Fibroblast of the aortic adventitia (primary cell): ENCODE measurements at regions not wholly inside any gene's neighbourhood (a gene's known extent, or its start where the extent isn't known, plus 50 kb on each side); places are given as distances from the start of the nearest gene placed in this dataset.

ENCODE experiments used
- DNase-seq: peaks from one replicate; pipeline ENCODE4 v3.0.0-alpha.2; 2010; ENCODE audit warnings: low read depth
- H3K4me3 ChIP-seq: 2 replicates; pipeline ENCODE4 v1.5.1; 2011; ENCODE audit warnings: low read depth, mild to moderate bottlenecking, control low read depth, low read length, moderate library complexity
- TF ChIP-seq, protein P1 (sequence below): IDR thresholded peaks from 2 replicates; pipeline ENCODE4 v1.5.1; 2011; ENCODE audit warnings: mild to moderate bottlenecking, low read length, control low read depth, inconsistent platforms; ENCODE audit not compliant: insufficient read depth

DNA sequence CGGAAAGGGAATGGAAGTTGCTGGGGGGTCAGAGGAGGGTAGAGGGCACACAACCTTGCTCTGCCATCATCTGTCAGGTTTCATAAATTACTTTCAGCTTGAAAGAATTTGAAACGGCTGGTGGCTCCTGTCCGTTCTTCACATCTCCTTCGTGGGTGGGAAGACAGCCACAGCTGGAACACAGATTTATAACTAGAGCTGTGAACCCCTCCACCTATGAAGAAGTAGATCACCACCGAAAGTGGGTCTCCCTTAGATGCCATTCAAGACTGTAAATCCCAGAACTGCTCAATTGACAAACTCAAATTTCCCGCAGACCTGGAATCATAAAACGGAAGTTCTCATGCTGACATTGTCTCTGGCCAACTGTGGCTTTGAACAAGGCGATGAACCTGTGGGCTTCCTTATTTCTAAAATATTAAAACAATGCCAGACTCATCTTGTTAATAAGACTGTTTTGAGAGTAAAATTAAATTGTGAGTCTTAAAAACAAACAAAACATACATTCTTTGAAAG, 65.3 kb downstream of the BTBD3 start:
- TF ChIP-seq, protein P1, sequence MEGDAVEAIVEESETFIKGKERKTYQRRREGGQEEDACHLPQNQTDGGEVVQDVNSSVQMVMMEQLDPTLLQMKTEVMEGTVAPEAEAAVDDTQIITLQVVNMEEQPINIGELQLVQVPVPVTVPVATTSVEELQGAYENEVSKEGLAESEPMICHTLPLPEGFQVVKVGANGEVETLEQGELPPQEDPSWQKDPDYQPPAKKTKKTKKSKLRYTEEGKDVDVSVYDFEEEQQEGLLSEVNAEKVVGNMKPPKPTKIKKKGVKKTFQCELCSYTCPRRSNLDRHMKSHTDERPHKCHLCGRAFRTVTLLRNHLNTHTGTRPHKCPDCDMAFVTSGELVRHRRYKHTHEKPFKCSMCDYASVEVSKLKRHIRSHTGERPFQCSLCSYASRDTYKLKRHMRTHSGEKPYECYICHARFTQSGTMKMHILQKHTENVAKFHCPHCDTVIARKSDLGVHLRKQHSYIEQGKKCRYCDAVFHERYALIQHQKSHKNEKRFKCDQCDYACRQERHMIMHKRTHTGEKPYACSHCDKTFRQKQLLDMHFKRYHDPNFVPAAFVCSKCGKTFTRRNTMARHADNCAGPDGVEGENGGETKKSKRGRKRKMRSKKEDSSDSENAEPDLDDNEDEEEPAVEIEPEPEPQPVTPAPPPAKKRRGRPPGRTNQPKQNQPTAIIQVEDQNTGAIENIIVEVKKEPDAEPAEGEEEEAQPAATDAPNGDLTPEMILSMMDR = no peak
- no peak overlapping the region for H3K4me3 ChIP-seq
- DNase-seq = no peak

DNA sequence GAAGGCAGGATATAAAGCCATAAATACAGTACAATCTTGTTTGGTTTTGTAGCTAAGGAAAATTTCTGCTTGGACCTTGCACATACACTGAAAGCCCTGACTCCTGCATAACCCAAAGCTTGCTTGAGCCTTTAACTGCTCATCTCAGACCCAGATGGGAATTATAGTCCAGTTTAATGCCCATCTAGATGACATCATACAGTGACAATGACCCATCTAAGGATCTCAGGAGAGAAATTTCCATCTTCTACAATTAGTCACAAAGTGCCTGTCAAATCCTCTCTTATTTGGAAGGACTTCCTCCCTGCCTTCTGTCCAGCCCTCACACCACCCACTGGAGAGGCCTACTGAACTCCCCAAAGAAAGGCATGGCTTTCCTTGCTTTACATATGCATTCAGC, 69.3 kb downstream of the BTBD3 start:
- TF ChIP-seq, protein P1 = no peak
- no peak for DNase-seq
- H3K4me3 ChIP-seq = no peak overlapping the region

DNA sequence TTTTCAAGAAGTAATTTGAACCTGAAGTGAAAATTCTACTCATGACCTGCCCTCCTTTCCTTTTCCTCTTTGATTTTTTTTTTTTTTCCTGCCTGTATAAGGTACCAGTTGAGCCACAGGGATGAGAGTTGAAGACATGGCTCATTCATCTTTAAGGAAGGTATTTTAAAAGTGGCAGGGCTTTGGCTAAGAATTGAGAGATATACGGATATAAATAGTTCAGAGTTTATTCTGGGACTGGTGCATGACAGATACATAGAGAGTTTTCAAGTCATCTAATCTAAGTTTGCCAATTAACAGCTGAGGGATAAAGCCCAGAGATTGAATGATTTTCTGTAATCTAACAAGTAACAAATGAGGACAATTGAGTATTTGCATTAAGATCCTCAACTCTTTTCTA, 69.8 kb downstream of the BTBD3 start:
- H3K4me3 ChIP-seq = no peak overlapping the region
- TF ChIP-seq, protein P1 = no peak
- DNase-seq = no peak

DNA sequence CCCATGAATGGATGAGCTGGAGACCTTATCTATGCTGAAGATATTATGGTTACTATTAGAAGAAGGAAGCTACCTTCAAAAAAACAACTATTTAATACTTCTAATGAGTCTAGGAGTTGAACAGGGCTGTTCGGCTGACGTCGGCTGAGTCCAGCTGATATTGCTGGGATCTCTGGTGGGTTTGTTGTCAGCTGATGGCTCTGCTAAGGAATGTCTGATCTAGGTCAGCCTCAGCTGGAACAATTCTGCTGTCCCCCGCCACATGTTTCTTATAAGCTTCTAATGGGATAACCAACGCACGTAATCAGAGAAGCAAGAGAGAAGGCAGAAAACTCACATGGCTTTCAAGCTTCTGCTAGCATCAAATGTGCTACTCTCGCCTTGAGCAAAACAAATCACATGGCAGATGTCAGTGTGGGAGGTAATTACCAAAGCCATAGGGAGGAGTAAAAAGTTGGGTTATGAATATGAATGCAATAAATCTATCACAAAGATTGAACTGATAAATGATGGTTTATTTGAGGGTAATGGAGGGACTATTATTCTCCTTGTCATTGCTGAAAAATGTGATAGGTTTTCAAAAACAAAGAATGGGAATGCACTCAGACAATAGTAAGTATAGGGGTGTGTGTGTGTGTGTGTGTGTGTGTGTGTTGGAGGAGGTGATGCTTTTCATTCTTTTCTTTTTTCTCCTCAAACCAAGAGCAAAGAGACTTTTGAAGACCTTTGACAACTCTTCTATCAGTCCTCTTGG, 71.5 kb downstream of the BTBD3 start:
- no peak for DNase-seq
- H3K4me3 ChIP-seq = no peak overlapping the region
- TF ChIP-seq, protein P1 = no peak

DNA sequence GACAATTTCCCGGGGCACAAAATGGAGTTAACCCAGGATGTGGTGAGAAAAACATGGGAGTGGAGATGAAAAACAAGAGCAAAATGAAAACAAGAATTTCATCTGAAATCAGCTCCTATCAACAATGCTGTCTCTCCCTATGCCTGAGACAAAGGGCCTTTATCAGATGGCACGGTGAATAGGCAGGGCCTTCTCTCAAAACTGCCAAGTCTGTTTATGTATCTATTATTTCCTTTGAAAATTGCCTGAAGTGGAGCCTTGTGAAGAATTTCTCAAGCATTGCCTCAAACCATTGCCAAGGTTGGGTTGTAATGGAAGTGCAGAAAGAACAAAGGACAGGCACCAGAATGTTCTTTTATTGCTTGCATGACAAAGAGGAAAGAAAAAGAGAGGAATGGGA, 74.7 kb downstream of the BTBD3 start:
- TF ChIP-seq, protein P1 = no peak
- H3K4me3 ChIP-seq = no peak overlapping the region
- no peak for DNase-seq

DNA sequence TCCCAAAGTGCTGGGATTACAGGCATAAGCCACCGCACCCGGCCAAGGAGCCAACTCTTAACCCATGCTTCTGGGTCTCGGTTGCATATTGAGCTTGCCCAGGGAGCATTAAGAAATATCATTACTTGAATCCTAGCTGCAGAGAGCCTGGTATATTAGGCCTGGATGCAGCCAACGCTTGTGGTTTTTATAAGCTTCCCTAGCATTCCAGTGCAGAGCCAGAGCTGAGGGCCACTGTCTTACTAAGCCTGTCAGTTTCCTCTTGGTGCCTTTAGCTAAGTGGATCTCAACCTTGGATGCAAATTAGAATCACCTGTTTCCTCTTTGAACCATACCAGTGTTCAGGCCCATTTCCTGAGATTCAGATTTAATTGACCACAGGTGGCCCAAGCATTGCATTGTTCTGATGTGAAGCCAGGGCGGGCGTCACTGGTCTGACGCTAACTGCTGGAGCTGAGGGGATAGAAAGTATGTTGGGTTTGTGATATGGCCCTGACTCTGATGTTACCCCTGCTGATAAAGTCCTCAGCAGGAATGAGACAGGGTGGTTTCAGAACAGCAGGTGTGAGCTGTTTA, 76.3 kb downstream of the BTBD3 start:
- DNase-seq = peak; percentile 20
- TF ChIP-seq, protein P1 = no peak
- H3K4me3 ChIP-seq = no peak overlapping the region
